ACC112 (cell line): ENCODE measurements at regions not wholly inside any gene's neighbourhood (a gene's known extent, or its start where the extent isn't known, plus 50 kb on each side); places are given as distances from the start of the nearest gene placed in this dataset.

Source experiments
- H2AFZ ChIP-seq: fragments of 200-600 bp; sonication (generic); one replicate; pipeline ENCODE4 v1.6.0; 2017; ENCODE audit warnings: antibody characterized with exemption, low read length; ENCODE audit not compliant: unreplicated experiment
- H3K27ac ChIP-seq: fragments of 200-600 bp; sonication (generic); 2 replicates; pipeline ENCODE4 v1.5.1; 2014; ENCODE audit warnings: low read depth, mild to moderate bottlenecking, antibody characterized with exemption, low read length, moderate library complexity
- H3K27me3 ChIP-seq: fragments of 200-600 bp; sonication (generic); 2 replicates; pipeline ENCODE4 v1.6.1; 2014; ENCODE audit warnings: mild to moderate bottlenecking, antibody characterized with exemption, low read length, moderate library complexity, mixed read lengths; ENCODE audit not compliant: insufficient read depth
- H3K36me3 ChIP-seq: fragments of 200-600 bp; sonication (generic); 2 replicates; pipeline ENCODE4 v1.6.1; 2016; ENCODE audit warnings: mild to moderate bottlenecking, antibody characterized with exemption, low read length, moderate library complexity, mixed read lengths; ENCODE audit not compliant: insufficient read depth
- H3K4me1 ChIP-seq: fragments of 200-600 bp; sonication (generic); one replicate; pipeline ENCODE4 v1.6.1; 2016; ENCODE audit warnings: low read length, mixed read lengths; ENCODE audit not compliant: insufficient read depth, unreplicated experiment, control insufficient read depth
- H3K4me3 ChIP-seq: fragments of 200-600 bp; sonication (generic); 2 replicates; pipeline ENCODE4 v1.5.1; 2014; ENCODE audit warnings: mild to moderate bottlenecking, low read depth, low read length
- H3K79me2 ChIP-seq: fragments of 200-600 bp; sonication (generic); one replicate; pipeline ENCODE4 v1.6.0; 2016; ENCODE audit warnings: low read length; ENCODE audit not compliant: control insufficient read depth, unreplicated experiment, insufficient read depth

DNA sequence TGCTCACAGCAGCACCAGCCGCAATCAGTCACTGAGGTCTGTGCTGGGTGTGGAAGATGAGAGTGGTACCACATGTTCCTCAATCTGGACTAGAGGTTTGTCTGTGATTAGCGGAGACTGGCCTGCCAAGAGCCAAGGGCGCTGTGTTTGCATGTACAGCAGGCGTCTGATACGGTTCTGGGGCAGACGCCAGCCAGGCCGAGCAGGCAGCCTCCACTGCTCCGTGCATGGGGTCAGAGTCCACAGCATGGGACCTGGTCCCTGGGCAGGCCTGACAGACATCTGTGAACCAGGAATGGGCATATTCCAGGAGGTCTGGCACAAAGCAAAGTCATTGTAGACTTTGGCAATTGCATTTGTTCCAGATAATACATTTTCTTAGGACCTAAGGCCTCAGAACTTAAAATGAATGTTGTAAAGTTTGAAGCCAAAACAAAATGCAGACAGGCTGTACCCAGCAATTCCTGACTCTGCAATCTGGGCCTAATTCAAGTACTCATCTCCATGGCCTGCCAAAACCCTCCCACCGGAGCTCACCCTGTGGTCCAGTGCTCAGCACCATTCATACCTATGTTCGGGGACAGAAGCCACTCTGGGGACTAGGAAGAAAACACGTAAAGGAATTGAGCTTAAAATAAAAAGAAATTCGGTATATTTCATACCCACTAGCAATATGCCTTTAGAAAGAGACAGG is 50.0 kb upstream of the FAM20C start:
- H3K4me1 ChIP-seq = no peaks in the 10 kb centered on the region
- no peak overlapping the region for H3K4me3 ChIP-seq
- peaks cover 2% of the 10 kb centered on the region; the same call in 1 of the 2 replicates for H3K36me3 ChIP-seq
- no peak overlapping the region for H3K27ac ChIP-seq
- H2AFZ ChIP-seq = no peak overlapping the region
- no peaks in the 10 kb centered on the region for H3K79me2 ChIP-seq
- H3K27me3 ChIP-seq = no peaks in the 10 kb centered on the region
